Stimulated activated CD4-positive, alpha-beta T cell treated with anti-CD3 and anti-CD28 coated beads, Interleukin-4, amount 100 ng/mL, for 4 hours (primary cell): ENCODE measurements at regions not wholly inside any gene's neighbourhood (a gene's known extent, or its start where the extent isn't known, plus 50 kb on each side); places are given as distances from the start of the nearest gene placed in this dataset.
"Not testable (repeated sequence)": the region's sequence is repeated elsewhere in the genome, so short reads cannot be mapped to it uniquely, and the experiment has no call there.

Source experiments
- DNase-seq, 2 experiments: peaks; one replicate each; pipeline ENCODE4 v3.0.0-alpha.2; 2020

GRCh38 chr13:74560325-74560724 lies 426.1 kb upstream of the KLF12 start:
- no peak for DNase-seq

GRCh38 chr13:74557870-74558269 lies 423.7 kb upstream of the KLF12 start:
- DNase-seq, result no peak

DNA sequence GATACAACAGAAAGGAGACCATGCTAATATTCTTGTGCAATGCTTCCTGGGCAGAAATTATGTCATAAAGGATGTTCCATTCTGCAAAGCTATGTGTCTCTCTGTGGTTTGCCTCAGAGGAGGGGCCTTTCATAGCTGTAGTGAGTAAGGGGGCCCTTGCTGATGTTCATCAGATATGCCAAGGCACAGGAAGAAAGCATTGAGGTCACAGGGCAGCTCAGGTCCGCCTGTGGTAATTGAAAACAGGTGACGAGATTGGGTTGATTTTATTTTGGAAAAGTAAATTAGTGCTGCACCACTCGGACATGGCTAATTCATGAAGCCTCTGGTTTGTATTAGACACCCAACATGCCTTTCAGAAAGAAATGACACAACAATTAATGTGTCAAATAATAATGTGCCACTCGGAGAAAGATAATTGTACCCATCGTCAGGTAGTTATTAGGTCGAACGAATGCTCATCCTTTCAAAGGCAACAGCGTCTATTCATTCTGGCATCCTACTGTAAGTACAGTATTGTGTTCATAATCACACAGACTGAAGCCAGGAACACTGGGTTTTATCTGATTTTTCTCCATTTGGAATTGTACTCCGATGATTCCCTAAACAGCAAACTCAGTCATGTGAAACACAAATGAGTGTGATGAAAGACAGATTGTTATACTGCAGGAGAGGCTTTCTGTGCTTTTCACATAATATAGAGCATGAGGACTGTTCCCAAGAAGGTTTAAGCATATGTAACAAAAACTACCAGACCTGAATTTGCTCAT lies 421.6 kb upstream of the KLF12 start:
- no peak for DNase-seq

GRCh38 chr13:74555276-74555625 lies 421.0 kb upstream of the KLF12 start:
- no peak for DNase-seq

DNA sequence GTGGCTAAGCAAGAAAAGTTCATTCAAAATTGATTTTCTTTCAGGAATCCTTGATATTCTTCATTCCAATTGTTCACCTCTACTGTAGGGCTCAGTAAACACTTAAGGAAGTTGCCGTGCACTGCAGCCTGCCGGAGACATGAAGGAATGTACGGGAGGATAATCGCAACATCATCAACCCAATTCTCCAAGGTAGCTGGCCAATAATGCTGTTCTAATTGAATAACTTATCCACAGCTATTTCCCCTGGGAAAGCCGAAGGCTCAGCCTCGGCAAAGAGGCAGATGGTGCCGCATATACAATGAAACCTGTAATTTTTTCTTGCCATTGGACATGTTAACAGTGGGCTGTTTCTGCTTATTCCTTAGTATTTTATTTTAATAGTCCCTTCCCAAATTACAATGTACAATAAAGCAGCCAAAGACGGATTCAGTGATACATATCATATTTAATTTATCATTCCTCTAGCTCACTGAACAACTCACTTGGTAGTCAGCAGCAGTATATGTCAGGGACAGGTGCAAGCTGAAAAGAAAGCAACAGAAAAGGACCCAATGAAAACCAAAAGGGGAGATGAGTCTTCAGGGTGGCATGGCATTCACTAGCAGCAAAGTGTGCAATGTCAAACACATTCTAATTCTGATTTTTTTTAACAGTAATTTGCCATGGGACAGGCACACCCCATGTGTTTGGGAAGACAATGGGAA lies 420.5 kb upstream of the KLF12 start:
- no peak for DNase-seq

DNA sequence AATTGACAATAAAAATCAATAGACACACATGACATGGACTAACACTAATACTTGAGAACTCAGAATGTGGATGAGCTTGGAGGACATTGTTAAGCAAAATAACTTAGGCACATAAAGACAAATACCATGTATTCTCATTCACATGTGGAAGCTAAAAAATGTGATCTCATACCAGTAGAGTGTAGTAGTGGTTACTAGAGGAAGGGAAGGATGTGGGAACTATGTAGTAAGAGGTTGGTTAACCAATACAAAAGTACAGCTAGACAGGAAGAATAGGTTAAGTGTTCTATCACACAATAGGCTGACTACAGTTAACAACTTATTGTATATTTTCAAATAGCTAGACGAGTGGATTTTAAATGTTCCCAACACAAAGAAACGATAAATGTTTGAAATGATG lies 415.8 kb upstream of the KLF12 start:
- no peak for DNase-seq

DNA sequence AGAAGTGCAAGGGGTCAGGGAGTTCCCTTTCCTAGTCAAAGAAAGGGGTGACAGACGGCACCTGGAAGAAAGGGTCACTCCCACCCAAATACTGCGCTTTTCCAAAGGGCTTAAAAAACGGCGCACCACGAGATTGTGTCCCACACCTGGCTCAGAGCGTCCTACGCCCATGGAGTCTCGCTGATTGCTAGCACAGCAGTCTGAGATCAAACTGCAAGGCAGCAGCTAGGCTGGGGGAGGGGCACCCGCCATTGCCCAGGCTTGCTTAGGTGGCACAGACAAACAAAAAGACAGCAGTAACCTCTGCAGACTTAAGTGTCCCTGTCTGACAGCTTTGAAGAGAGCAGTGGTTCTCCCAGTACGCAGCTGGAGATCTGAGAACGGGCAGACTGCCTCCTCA lies 402.4 kb upstream of the KLF12 start:
- not testable (repeated sequence) for DNase-seq

GRCh38 chr13:74533226-74533625 lies 399.0 kb upstream of the KLF12 start:
- no peak for DNase-seq

DNA sequence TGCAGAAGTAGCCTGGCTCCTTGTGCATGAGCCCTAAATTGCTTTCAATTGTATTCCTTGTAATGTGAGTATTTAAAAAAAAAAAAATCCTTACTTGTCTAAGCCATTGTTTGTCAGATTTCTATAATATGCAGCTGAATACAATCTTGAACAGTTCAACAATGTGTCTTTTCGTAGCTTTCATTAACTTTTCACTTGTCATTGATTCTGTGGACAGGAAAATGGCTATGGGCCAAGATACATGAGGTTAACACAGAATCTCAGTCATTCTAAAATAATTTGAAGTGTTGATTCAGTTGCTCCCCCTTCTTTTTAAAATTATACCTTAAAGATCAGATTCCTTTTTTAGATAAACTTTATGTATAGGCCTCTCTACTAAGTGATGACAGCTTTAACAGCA lies 395.8 kb upstream of the KLF12 start:
- DNase-seq, result no peak

- DNase-seq, result no peak
Measured at GRCh38 chr13:74528734-74529513, 394.7 kb upstream of the KLF12 start.

- no peak for DNase-seq
Measured at GRCh38 chr13:74523057-74523456, 388.9 kb upstream of the KLF12 start.

GRCh38 chr13:74511523-74511922 lies 377.3 kb upstream of the KLF12 start:
- no peak for DNase-seq

GRCh38 chr13:74487091-74487722 lies 353.0 kb upstream of the KLF12 start:
- DNase-seq, result no peak

GRCh38 chr13:74485757-74486156 lies 351.6 kb upstream of the KLF12 start:
- no peak for DNase-seq

DNA sequence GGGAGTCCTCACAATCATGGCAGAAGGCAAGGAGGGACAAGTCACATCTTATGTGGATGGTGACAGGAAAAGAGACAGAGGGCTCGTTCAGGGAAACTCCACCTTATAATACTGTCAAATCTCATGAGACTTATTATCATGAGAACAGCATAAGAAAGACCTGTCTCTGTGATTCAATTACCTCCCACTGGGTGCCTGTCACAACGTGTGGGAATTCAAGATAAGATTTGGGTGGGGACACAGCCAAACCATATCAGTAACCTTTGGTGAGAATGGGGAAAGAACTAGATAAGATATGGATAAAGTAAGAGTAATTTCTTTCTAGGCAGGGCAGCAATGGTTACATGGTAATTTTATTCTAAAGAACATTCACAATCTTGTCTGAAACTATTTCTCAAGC lies 344.9 kb upstream of the KLF12 start:
- DNase-seq, result no peak

GRCh38 chr13:74476788-74477187 lies 342.6 kb upstream of the KLF12 start:
- DNase-seq, result no peak

- no peak for DNase-seq
Measured at GRCh38 chr13:74476365-74476764, 342.2 kb upstream of the KLF12 start.

DNA sequence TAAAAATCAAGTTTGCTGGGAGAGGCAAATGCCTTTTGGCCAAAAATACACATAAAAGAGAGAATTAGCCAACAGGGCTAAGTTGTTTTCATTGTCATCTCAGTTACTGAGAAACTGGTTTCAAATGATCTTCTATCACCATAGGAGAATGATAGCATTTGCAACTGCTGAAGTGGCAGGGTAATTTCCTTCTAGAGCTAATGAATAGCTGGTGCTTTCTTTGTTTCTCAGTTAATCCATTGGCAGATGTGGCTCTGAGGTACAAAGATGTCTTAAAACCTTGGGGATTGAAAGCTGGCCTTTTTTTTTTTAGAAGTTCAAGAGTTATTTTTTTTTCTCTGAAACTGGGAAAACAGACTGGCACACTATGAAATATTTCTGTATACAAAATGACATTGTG lies 332.7 kb upstream of the KLF12 start:
- no peak for DNase-seq

DNA sequence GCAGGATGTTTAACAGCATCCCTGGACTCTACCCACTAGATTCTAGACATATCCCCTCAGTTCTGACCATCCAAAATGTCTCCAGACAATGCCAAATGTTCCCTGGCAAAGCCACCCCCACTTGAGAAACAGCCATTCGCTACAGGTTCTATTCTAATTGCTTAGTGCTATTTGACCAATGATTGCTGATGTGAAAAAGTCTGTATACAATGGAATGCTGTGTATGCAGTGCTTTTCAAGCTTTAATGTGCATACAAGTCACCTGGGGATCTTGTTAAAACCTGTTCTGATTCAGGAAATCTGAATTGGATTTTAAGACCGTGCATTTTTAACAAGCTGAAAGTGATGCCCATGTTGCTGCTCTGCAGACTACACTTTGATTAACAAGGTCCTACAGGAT lies 331.8 kb upstream of the KLF12 start:
- DNase-seq, result no peak

- DNase-seq, result no peak
Measured at GRCh38 chr13:74465271-74465670, 331.1 kb upstream of the KLF12 start.

GRCh38 chr13:74464670-74465069 lies 330.5 kb upstream of the KLF12 start:
- DNase-seq, result no peak

DNA sequence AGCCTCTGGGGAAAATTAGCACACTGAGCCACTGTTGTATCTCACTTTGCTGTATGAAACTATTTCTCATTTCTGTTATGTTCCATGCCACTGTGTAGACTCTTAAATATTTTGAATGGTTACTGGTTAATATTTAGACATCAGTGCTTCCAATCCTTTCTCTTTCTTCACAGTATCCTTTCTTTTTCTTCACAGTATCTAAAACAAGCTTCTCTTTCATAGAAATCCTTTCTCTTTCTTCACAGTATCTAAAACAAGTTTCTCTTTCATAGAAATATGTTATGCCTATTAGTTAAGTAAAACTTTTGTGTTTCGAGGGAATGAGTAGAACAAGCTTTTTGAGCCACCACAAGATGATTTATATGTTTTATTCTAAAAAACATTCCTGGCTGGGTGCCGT lies 326.8 kb upstream of the KLF12 start:
- no peak for DNase-seq

GRCh38 chr13:74452881-74453280 lies 318.7 kb upstream of the KLF12 start:
- DNase-seq, result no peak

GRCh38 chr13:74452176-74452575 lies 318.0 kb upstream of the KLF12 start:
- DNase-seq, result no peak
